K562 (cell line): ENCODE measurements at regions not wholly inside any gene's neighbourhood (a gene's known extent, or its start where the extent isn't known, plus 50 kb on each side); places are given as distances from the start of the nearest gene placed in this dataset.

Experiments used
- ATAC-seq: fragments of 200-7000 bp; cut with Tn5 transposase; 3 replicates; pipeline ENCODE4 v1.9.1; 2020; ENCODE audit warnings: moderate library complexity
- BruUV-seq: library from RNA; stranded (reverse); fragments of 400-500 nt; replicated peaks from 2 replicates; lab custom pipeline; 2021; lab: Mats Ljungman, UMichigan
- CTCF ChIA-PET: fragments of 300-600 bp; formaldehyde crosslinking; extraction: SDS; loops from one replicate; lab custom pipeline; 2021; ENCODE audit warnings: low intra/inter-chr PET ratio; lab: Yijun Ruan, JAX
- POLR2A ChIA-PET: fragments of 300-600, 350-650 bp; sonication (Branson Sonifier 250); formaldehyde crosslinking; extraction: SDS; loops from one replicate; lab custom pipeline; 2021; ENCODE audit warnings: antibody characterized with exemption, inconsistent platforms; lab: Yijun Ruan, JAX
- DNase-seq, 4 experiments: peaks; one replicate each; pipeline versions ENCODE4 v3.0.0 to v3.0.0-alpha.2; 2011 to 2018; ENCODE audit warnings: low spot score in 3 of 4, mixed read lengths in 3 of 4; ENCODE audit errors: extremely low read depth in 1 of 4
- FAIRE-seq: peaks from 2 replicates; lab custom pipeline; 2011; peaks lifted over from hg19 to GRCh38; lab: Jason Lieb, UNC
- H2AFZ ChIP-seq: 2 replicates; pipeline ENCODE4 v1.6.0; 2011; ENCODE audit warnings: low read depth, low read length, control low read depth, inconsistent platforms
- H3K27ac ChIP-seq: fragments of 200-600 bp; 3 replicates; pipeline ENCODE4 v1.8.0; 2011; ENCODE audit warnings: low read depth, mild to moderate bottlenecking, control low read depth, inconsistent platforms, low read length, moderate library complexity, mixed read lengths; ENCODE audit errors: extremely low read depth
- H3K27me3 ChIP-seq, 2 experiments: fragments of 300-600 bp in 1 of 2; 2 replicates in 1 of 2; 3 replicates in 1 of 2; pipeline versions ENCODE4 v1.6.0 to v1.8.0; 2011; ENCODE audit warnings: inconsistent platforms in 2 of 2, low read length in 2 of 2, mild to moderate bottlenecking in 1 of 2, mixed read lengths in 1 of 2, moderate library complexity in 1 of 2; ENCODE audit not compliant: control insufficient read depth in 2 of 2, insufficient read depth in 2 of 2
- H3K36me3 ChIP-seq: fragments of 300-600 bp; 3 replicates; pipeline ENCODE4 v1.8.0; 2011; ENCODE audit warnings: mild to moderate bottlenecking, low read length, inconsistent platforms; ENCODE audit not compliant: control insufficient read depth, insufficient read depth
- H3K4me1 ChIP-seq, 2 experiments: fragments of 200-600 bp in 1 of 2; replicated peaks in 1 of 2; 2 replicates in 1 of 2; 3 replicates in 1 of 2; pipeline versions ENCODE4 v1.5.1 to v1.8.0; 2011; ENCODE audit warnings: inconsistent platforms in 2 of 2, low read length in 2 of 2, mild to moderate bottlenecking in 1 of 2, mixed read lengths in 1 of 2, moderate library complexity in 1 of 2; ENCODE audit not compliant: control insufficient read depth in 2 of 2, insufficient read depth in 2 of 2
- H3K4me2 ChIP-seq: 2 replicates; pipeline ENCODE4 v1.6.1; 2011; ENCODE audit warnings: low read length, control low read depth, inconsistent platforms, mixed read lengths; ENCODE audit not compliant: insufficient read depth
- H3K4me3 ChIP-seq: fragments of 200-600 bp; sonication (generic), shearing (Covaris generic); 2 replicates; pipeline ENCODE4 v1.5.1; 2016; ENCODE audit warnings: control low read depth, inconsistent platforms
- H3K79me2 ChIP-seq: fragments of 200-600 bp; 3 replicates; pipeline ENCODE4 v1.8.0; 2011; ENCODE audit warnings: low read length, inconsistent platforms; ENCODE audit not compliant: control insufficient read depth, insufficient read depth
- H3K9ac ChIP-seq, 2 experiments: 2 replicates each; pipeline versions ENCODE4 v1.6.0 to v1.6.1; 2011; ENCODE audit warnings: low read depth in 2 of 2, low read length in 2 of 2, control low read depth in 1 of 2, inconsistent platforms in 1 of 2, mild to moderate bottlenecking in 1 of 2, mixed read lengths in 1 of 2; ENCODE audit not compliant: insufficient read depth in 1 of 2
- H3K9me1 ChIP-seq: one replicate; pipeline ENCODE4 v1.6.0; 2011; ENCODE audit warnings: inconsistent platforms, mild to moderate bottlenecking, low read length, moderate library complexity; ENCODE audit not compliant: control insufficient read depth, insufficient read depth
- H3K9me3 ChIP-seq: replicated peaks from 2 replicates; pipeline ENCODE4 v1.5.1; 2011; ENCODE audit warnings: low read depth, low read length, inconsistent platforms; ENCODE audit not compliant: control insufficient read depth, insufficient read depth
- H4K20me1 ChIP-seq: replicated peaks from 2 replicates; pipeline ENCODE4 v1.6.1; 2011; ENCODE audit warnings: low read length, inconsistent platforms, mixed read lengths; ENCODE audit not compliant: control insufficient read depth, insufficient read depth
- CUX1 ChIP-seq: fragments of 200-800 bp; sonication (Bioruptor generic); IDR thresholded peaks from 2 replicates; pipeline ENCODE4 v1.6.1; 2016; ENCODE audit warnings: missing genetic modification characterization, missing compliant biosample characterization
- EHMT2 ChIP-seq: fragments of 450-650 bp; IDR thresholded peaks from 2 replicates; pipeline ENCODE4 v1.6.1; 2018; ENCODE audit warnings: antibody characterized with exemption
- GMEB1 ChIP-seq: fragments of 250-450 bp; sonication (Bioruptor Pico); IDR thresholded peaks from 2 replicates; pipeline ENCODE4 v1.4.0; 2020; ENCODE audit warnings: mild to moderate bottlenecking
- MYNN ChIP-seq, 2 experiments: sonication (generic); formaldehyde crosslinking in 1 of 2; IDR thresholded peaks; 2 replicates each; pipeline versions ENCODE4 v1.5.0 to v1.6.1; 2016 to 2020; ENCODE audit warnings: antibody characterized with exemption in 1 of 2, missing genetic modification reagents in 1 of 2
- ZNF311 ChIP-seq: fragments of 250-450 bp; sonication (Bioruptor Pico); IDR thresholded peaks from 2 replicates; pipeline ENCODE4 v1.4.0; 2020; ENCODE audit warnings: mild to moderate bottlenecking, moderate library complexity
- in situ Hi-C: fragments of 300-500 bp; cut with MboI; formaldehyde crosslinking; loops from 4 replicates; pipeline ENCODE4 v1.15.0; 2018; ENCODE audit warnings: inconsistent platforms, mixed read lengths
- intact Hi-C: fragments of 100-400 bp; cut with micrococcal nuclease; formaldehyde crosslinking; loops from 2 replicates; pipeline ENCODE4 v1.14.2; 2022

GRCh38 chr18:33914399-33914798, 310.3 kb downstream of the NOL4 start:
- intact Hi-C loops = no loop called here

More at GRCh38 chr18:33914399-33914798, 310.3 kb downstream of the NOL4 start:
- Histone ChIP-seq H3K27ac (no peak overlapping the region), H3K9ac (no peak overlapping the region), H4K20me1 (no peaks in the 10 kb centered on the region), H3K27me3 (no peaks in the 10 kb centered on the region), H3K4me1 (no peaks in the 10 kb centered on the region), H2AFZ (no peak overlapping the region), H3K36me3 (no peaks in the 10 kb centered on the region), H3K4me3 (no peak overlapping the region), H3K9me1 (no peaks in the 10 kb centered on the region), H3K4me2 (no peak overlapping the region), H3K79me2 (no peaks in the 10 kb centered on the region), H3K9me3 (no peaks in the 10 kb centered on the region)
- no peak for DNase-seq
- ChIA-PET POLR2A (no interaction called here), CTCF (no interaction called here)
- no peak for TF ChIP-seq EHMT2
- no peak for TF ChIP-seq CUX1 (CRISPR knock-in tag)
- no peak for TF ChIP-seq GMEB1
- no peak for TF ChIP-seq ZNF311 (CRISPR knock-in tag)
- TF ChIP-seq MYNN (IDR thresholded peaks at IDR 0.05) = no peak
- no peak for TF ChIP-seq MYNN (CRISPR knock-in tag; IDR thresholded peaks at IDR 0.05)
- no TSS peak for BruUV-seq
- in situ Hi-C loops = no loop called here
- FAIRE-seq = no peak
- no peak for ATAC-seq
